Esophagus squamous epithelium (tissue), 5 donors: ENCODE measurements at regions not wholly inside any gene's neighbourhood (a gene's known extent, or its start where the extent isn't known, plus 50 kb on each side); places are given as distances from the start of the nearest gene placed in this dataset.
"Not testable (repeated sequence)": the region's sequence is repeated elsewhere in the genome, so short reads cannot be mapped to it uniquely, and the experiment has no call there.

ENCODE experiments used
- DNase-seq: peaks from one replicate; lab custom pipeline; 2025; lab: John Stamatoyannopoulos, UW
- H3K27ac ChIP-seq, 4 donors: fragments of 200-600 bp; sonication (generic); one replicate each; pipeline ENCODE4 v1.5.1; 2016 to 2019; ENCODE audit warnings: mild to moderate bottlenecking in 1 of 4
- H3K27me3 ChIP-seq, 4 donors: fragments of 200-600 bp; sonication (generic); 1 replicate in 3 of 4; 2 replicates in 1 of 4; pipeline versions ENCODE4 v1.5.1 to v1.6.0; 2017 to 2021; ENCODE audit warnings: antibody characterized with exemption in 1 of 4
- H3K36me3 ChIP-seq, 3 donors: fragments of 200-600 bp; sonication (generic); one replicate each; pipeline ENCODE4 v1.5.1; 2016 to 2019
- H3K4me1 ChIP-seq, 3 donors: fragments of 200-600 bp; sonication (generic); one replicate each; pipeline ENCODE4 v1.5.1; 2017 to 2019
- H3K4me3 ChIP-seq, 4 donors: fragments of 200-600 bp; sonication (generic); 1 replicate in 3 of 4; 2 replicates in 1 of 4; pipeline ENCODE4 v1.5.1; 2016 to 2019; ENCODE audit warnings: mild to moderate bottlenecking in 2 of 4, moderate library complexity in 1 of 4
- H3K9me3 ChIP-seq, 3 donors: fragments of 200-600 bp; sonication (generic); one replicate each; pipeline ENCODE4 v1.5.1; 2016 to 2019
- CTCF ChIP-seq, 6 experiments: fragments of 450-650 bp in 4 of 6; fragments of 200-600 bp in 2 of 6; sonication (generic) in 2 of 6; IDR thresholded peaks; one replicate each; pipeline ENCODE4 v1.5.1; 2016 to 2019; ENCODE audit warnings: antibody characterized with exemption in 6 of 6, mild to moderate bottlenecking in 4 of 6, moderate library complexity in 4 of 6
- POLR2A ChIP-seq, 4 donors: fragments of 450-650 bp; IDR thresholded peaks; one replicate each; pipeline ENCODE4 v1.6.1; 2017; ENCODE audit warnings: antibody characterized with exemption in 4 of 4, mild to moderate bottlenecking in 4 of 4, moderate library complexity in 3 of 4
- WGBS, 2 donors: methylation state at CpG; one replicate each; pipeline ENCODE4 v1.1.5; 2018; 5-methylcytosine and 5-hydroxymethylcytosine counted together
- intact Hi-C: fragments of 100-400 bp; cut with DNase I; formaldehyde crosslinking; loops from one replicate; pipeline ENCODE4 v1.15.0; 2022
- donor health status: DM: yes; HTN: yes; CAD: no.

DNA sequence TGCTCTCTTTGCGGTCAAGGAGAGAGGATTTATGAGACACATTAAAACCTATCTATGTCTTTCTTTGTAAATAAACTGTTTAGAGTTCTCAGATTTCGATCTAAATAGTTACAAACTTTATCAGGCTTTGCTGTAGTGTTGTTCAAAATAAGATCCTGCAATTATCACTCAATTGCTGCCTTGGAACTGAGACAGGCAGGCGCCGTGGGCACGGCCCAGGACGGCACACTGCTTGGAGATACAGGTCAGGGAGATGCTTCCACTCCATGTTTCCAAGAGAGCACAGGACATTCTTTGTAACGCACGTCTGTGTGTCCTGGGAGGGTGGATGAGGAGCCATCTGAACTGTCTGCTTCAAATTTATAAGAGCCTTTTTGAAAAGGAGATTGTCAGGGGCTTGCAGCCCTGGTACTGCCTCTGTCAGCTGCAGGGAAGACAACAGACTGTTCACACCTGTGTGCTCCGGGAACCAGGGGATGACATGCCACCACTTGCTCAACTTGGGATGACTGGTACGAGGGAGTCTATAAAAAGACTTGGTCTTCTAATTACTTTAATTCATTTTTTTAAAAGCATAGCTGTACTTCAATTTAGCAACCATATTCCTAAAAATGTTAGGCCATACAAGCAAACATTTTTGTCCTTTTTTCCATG is 472.9 kb upstream of the RUNX1 start:
- 55 to 79% methylated on average over 8 to 10 of the region's 10 CpGs for WGBS, 2 donors
- no peak overlapping the region for H3K27ac ChIP-seq
- H3K4me1 ChIP-seq, result peaks cover 0 to 8% (median 0%) of the 10 kb centered on the region in 3 donors
- no peak overlapping the region for H3K4me3 ChIP-seq
- H3K9me3 ChIP-seq, result no peaks in the 10 kb centered on the region
- H3K36me3 ChIP-seq, result no peaks in the 10 kb centered on the region
- no peak for DNase-seq
- intact Hi-C loops, result no loop called here
- H3K27me3 ChIP-seq, result peaks cover 0 to 14% (median 0%) of the 10 kb centered on the region in 4 donors
- TF ChIP-seq CTCF (IDR thresholded peaks at IDR 0.05) (no peak), POLR2A (IDR thresholded peaks at IDR 0.05) (no peak)

DNA sequence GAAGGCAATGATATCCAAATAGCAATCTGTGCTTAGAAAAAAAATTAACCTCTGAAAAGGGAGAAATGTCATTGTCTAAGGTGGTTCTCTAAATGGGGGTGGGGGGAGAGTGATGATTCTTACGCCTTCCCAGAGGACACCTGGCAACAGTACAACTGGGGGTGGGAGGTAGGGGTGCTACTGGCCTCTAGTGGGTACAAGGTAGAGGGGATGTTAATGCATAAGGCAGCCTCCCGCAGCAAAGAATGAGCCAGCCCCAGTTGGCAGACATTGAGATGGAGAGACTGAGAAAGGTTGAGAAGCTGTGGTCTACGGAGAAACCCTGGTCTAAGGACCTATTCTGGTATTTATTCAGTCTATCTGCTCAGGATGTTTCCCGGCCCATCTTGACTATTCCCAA is 472.2 kb upstream of the RUNX1 start:
- Histone ChIP-seq H3K27ac (no peak overlapping the region), H3K9me3 (no peaks in the 10 kb centered on the region), H3K36me3 (no peaks in the 10 kb centered on the region), H3K4me3 (no peak overlapping the region), H3K4me1 (peaks cover 0 to 8% (median 0%) of the 10 kb centered on the region in 3 donors), H3K27me3 (peaks cover 0 to 14% (median 0%) of the 10 kb centered on the region in 4 donors)
- 89 to 98% methylated on average over 4 of the region's 4 CpGs for WGBS, 2 donors
- intact Hi-C loops, result no loop called here
- TF ChIP-seq CTCF (IDR thresholded peaks at IDR 0.05), result no peak
- no peak for DNase-seq

- no peak overlapping the region for H3K4me3 ChIP-seq
- TF ChIP-seq POLR2A (IDR thresholded peaks at IDR 0.05) (no peak), CTCF (IDR thresholded peaks at IDR 0.05) (no peak)
- WGBS, 2 donors, result 75% methylated on average over 1 of the region's 1 CpG
Measured at GRCh38 chr21:35520856-35521255, 471.8 kb upstream of the RUNX1 start.

DNA sequence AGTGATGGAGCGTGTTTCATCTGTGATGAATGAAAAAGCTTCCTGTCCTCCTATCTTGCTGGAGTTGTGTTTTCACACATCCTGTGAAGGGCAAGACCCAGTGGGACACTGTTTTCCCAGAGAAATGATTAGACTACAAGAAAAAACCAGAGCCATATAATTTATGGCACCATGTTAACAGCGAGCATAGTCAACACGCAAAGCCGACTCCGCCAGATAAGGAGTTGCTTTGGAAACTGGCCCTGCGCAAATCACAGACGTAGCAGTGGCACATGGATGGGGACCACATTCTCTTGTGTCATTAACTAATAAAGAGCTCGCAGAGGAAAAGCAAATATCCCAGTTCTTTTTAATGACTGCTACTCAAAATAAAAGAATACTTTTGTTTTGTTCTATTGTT is 471.2 kb upstream of the RUNX1 start:
- no peak for DNase-seq
- no peak for TF ChIP-seq POLR2A (IDR thresholded peaks at IDR 0.05)
- TF ChIP-seq CTCF (IDR thresholded peaks at IDR 0.05), result no peak
- intact Hi-C loops, result no loop called here
- Histone ChIP-seq H3K4me1 (peaks cover 0 to 8% (median 0%) of the 10 kb centered on the region in 3 donors), H3K36me3 (no peaks in the 10 kb centered on the region), H3K27me3 (peaks cover 0 to 14% (median 0%) of the 10 kb centered on the region in 4 donors), H3K9me3 (no peaks in the 10 kb centered on the region), H3K4me3 (no peak overlapping the region), H3K27ac (no peak overlapping the region)
- 83 to 85% methylated on average over 8 of the region's 8 CpGs for WGBS, 2 donors

More at GRCh38 chr21:35520856-35521255, 471.8 kb upstream of the RUNX1 start:
- H3K27me3 ChIP-seq, result peaks cover 0 to 14% (median 0%) of the 10 kb centered on the region in 4 donors
- intact Hi-C loops, result no loop called here
- peaks cover 0 to 8% (median 0%) of the 10 kb centered on the region in 3 donors for H3K4me1 ChIP-seq
- H3K36me3 ChIP-seq, result no peaks in the 10 kb centered on the region
- H3K27ac ChIP-seq, result no peak overlapping the region
- no peaks in the 10 kb centered on the region for H3K9me3 ChIP-seq
- DNase-seq, result no peak

- Histone ChIP-seq H3K4me3 (no peak overlapping the region), H3K27ac (no peak overlapping the region), H3K9me3 (no peaks in the 10 kb centered on the region), H3K36me3 (no peaks in the 10 kb centered on the region), H3K4me1 (peaks cover 0 to 8% (median 0%) of the 10 kb centered on the region in 3 donors), H3K27me3 (peaks cover 0 to 14% (median 0%) of the 10 kb centered on the region in 4 donors)
- intact Hi-C loops, result no loop called here
- DNase-seq, result no peak
- TF ChIP-seq CTCF (IDR thresholded peaks at IDR 0.05) (no peak), POLR2A (IDR thresholded peaks at IDR 0.05) (no peak)
- WGBS, 2 donors, result 69 to 75% methylated on average over 6 of the region's 6 CpGs
Measured at GRCh38 chr21:35517865-35518264, 468.8 kb upstream of the RUNX1 start.

GRCh38 chr21:35516292-35516691 is 467.2 kb upstream of the RUNX1 start:
- H3K27me3 ChIP-seq, result peaks cover 0 to 14% (median 0%) of the 10 kb centered on the region in 4 donors
- 88 to 89% methylated on average over 2 of the region's 2 CpGs for WGBS, 2 donors
- H3K4me3 ChIP-seq, H3K36me3 ChIP-seq, H3K27ac ChIP-seq, DNase-seq, H3K9me3 ChIP-seq, intact Hi-C loops, H3K4me1 ChIP-seq: not testable (repeated sequence)
